ENCODE measurements at regions not wholly inside any gene's neighbourhood (a gene's known extent, or its start where the extent isn't known, plus 50 kb on each side); places are given as distances from the start of the nearest gene placed in this dataset.

DNA sequence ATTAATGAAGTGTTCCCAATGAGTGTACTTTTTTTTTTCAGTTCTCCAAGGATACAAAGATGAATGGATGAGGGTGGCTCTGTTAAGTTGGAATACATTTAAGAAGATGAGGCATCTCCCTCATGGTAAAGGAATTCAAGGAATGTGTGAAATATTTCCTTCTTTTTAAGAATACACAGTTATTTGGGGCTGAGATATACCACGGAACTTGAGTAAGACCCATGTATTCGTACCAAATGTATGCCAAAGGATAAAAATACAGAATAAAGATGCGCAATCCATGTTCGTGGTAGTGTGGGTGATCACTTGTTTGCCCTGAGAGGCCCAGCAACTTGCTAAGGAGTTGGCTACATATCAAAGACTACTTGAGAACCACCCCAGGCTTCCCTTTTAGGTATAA lies 164.2 kb upstream of the TCF21 start:
- TF ChIP-seq ZFX (IDR thresholded peaks at IDR 0.05) = no peak
- TF ChIP-seq CTCF (conservative IDR thresholded peaks at IDR 0.05) = no peak
- H3K27ac ChIP-seq = no peak overlapping the region

DNA sequence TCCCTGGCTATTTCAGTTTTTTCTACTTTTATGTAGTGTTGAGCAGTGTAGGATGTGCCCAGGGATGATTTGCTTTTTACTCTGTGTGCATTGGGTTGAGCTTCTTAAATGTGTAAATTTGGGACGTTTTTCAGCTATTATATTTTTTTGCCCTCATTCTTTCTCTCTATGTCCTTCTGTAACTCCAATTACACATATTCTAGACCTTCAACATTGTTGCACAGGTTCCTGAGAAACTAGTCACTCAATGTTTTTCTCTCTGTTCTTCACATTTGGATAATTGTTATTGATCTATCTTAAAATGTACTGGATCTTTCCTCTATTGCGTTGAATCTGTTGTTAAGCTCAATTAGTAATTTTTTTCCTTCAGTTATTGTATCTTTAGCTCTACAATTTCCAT lies 162.7 kb upstream of the TCF21 start:
- H3K27ac ChIP-seq = no peak overlapping the region
- TF ChIP-seq ZFX (IDR thresholded peaks at IDR 0.05) (no peak), CTCF (conservative IDR thresholded peaks at IDR 0.05) (no peak)

GRCh38 chr6:133730881-133731280 lies 158.0 kb upstream of the TCF21 start:
- H3K27ac ChIP-seq = no peak overlapping the region

DNA sequence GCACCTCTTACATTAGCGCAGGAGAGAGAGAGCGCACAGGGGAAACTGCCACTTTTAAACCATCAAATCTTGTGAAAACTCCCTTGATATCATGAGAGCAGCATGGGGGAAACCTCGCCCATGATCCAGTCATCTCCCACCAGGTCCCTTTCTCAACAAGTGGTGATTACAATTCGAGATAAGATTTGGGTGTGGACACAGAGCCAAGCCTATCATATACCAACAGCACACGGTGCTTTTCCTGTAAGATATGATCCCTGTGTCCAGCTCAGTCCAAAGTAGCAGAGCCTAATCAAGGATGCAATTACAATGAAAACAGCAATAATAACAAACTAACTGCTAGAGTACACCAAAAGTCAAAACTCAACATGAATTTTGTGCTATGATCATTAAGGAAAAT lies 148.7 kb upstream of the TCF21 start:
- H3K27ac ChIP-seq = no peak overlapping the region
- TF ChIP-seq CTCF (conservative IDR thresholded peaks at IDR 0.05) = no peak
- no peak for TF ChIP-seq ZFX (IDR thresholded peaks at IDR 0.05)

More at GRCh38 chr6:133730881-133731280, 158.0 kb upstream of the TCF21 start:
- TF ChIP-seq ZFX (IDR thresholded peaks at IDR 0.05) (no peak), CTCF (conservative IDR thresholded peaks at IDR 0.05) (no peak)

GRCh38 chr6:133740816-133741215 lies 148.1 kb upstream of the TCF21 start:
- TF ChIP-seq ZFX (IDR thresholded peaks at IDR 0.05) (no peak), CTCF (conservative IDR thresholded peaks at IDR 0.05) (no peak)
- no peak overlapping the region for H3K27ac ChIP-seq

- no peak for TF ChIP-seq CTCF (conservative IDR thresholded peaks at IDR 0.05)
- no peak for TF ChIP-seq ZFX (IDR thresholded peaks at IDR 0.05)
- no peak overlapping the region for H3K27ac ChIP-seq
Observed at GRCh38 chr6:133741375-133741861, 147.5 kb upstream of the TCF21 start.

DNA sequence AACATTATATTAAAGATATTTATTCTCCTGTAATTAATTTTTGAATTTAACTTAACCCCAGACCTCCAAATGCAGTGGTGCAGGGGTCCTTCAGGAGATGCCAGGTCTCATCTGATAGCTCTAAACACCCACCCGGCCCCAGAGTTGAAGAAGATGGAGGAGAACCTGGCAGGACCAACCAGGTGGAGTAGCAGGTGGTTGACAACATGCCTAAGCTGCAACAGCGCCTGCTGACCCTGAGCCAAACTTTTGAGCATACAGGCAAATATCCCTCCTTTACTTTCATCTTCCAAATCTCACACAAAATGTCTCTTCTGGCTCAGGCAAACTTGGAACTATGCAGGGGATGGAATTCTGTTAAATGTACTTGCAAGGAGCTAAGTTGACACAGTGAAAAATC lies 145.3 kb upstream of the TCF21 start:
- TF ChIP-seq ZFX (IDR thresholded peaks at IDR 0.05) (no peak), CTCF (conservative IDR thresholded peaks at IDR 0.05) (no peak)
- no peak overlapping the region for H3K27ac ChIP-seq
